ENCODE measurements at regions not wholly inside any gene's neighbourhood (a gene's known extent, or its start where the extent isn't known, plus 50 kb on each side); places are given as distances from the start of the nearest gene placed in this dataset.
"Not testable (repeated sequence)": the region's sequence is repeated elsewhere in the genome, so short reads cannot be mapped to it uniquely, and the experiment has no call there.

DNA sequence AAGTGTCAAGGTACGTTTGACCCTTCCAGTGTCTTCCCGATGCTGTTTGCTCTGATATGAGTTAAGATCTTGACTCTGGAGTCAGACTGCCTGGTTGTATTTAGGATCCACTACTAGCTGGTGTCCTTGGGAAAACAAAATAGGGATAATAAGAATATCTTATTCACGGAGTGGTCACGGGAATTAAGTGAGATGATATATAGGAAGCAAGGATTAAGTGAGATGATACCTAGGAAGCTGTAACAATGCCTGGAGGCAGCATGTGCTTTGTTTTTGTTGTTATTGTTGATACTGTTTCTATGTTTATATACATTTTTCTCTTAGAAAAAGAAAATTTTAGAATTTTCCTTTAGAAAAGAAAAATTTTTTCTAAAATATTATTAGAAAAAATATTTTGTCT is 87.0 kb downstream of the LYZL1 start:
- TF ChIP-seq, protein P1, sequence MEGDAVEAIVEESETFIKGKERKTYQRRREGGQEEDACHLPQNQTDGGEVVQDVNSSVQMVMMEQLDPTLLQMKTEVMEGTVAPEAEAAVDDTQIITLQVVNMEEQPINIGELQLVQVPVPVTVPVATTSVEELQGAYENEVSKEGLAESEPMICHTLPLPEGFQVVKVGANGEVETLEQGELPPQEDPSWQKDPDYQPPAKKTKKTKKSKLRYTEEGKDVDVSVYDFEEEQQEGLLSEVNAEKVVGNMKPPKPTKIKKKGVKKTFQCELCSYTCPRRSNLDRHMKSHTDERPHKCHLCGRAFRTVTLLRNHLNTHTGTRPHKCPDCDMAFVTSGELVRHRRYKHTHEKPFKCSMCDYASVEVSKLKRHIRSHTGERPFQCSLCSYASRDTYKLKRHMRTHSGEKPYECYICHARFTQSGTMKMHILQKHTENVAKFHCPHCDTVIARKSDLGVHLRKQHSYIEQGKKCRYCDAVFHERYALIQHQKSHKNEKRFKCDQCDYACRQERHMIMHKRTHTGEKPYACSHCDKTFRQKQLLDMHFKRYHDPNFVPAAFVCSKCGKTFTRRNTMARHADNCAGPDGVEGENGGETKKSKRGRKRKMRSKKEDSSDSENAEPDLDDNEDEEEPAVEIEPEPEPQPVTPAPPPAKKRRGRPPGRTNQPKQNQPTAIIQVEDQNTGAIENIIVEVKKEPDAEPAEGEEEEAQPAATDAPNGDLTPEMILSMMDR (IDR thresholded peaks at IDR 0.05; ENCODE audit: insufficient read depth, low read length, poor library complexity, severe bottlenecking): no peak
- no peaks in the 10 kb centered on the region for H3K36me3 ChIP-seq (ENCODE audit: control insufficient read depth, insufficient read depth, low read length)
- H3K27me3 ChIP-seq (replicated peaks; ENCODE audit: control insufficient read depth, insufficient read depth, low read length): no peaks in the 10 kb centered on the region
- no peak for DNase-seq (ENCODE audit: extremely low read depth, insufficient read length)
- no peak overlapping the region for H3K4me3 ChIP-seq (replicated peaks; ENCODE audit: low read depth, low read length)

DNA sequence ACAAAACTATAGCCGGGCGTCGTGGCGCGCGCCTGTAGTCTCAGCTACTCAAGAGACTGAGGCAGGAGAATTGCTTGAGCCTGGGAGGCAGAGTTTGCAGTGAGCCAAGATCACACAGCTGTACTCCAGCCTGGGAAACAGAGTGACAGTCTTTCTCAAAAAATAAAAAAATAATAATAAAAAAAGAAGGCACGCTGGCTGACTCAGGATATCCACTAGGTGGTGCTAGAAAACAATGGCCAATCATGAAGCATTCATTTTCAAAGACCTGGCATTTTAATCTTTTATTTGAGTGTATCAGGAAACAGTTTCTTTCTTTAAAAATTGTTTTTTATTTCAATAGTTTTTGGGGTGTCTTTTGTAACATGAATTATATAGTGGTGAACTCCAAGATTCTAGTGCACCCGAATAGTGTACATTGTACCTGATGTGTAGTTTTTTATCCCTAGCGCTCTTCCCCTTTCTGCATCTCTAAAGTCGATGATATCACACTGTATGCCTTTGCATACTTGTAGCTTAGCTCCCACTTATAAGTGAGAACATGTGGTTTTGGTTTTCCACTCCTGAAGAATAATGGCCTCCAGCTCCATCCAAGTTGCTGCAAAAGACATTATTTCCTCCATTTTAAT is 88.6 kb downstream of the LYZL1 start:
- no peaks in the 10 kb centered on the region for H3K36me3 ChIP-seq (ENCODE audit: control insufficient read depth, insufficient read depth, low read length)
- no peak for DNase-seq (ENCODE audit: extremely low read depth, insufficient read length)
- H3K27me3 ChIP-seq (replicated peaks; ENCODE audit: control insufficient read depth, insufficient read depth, low read length): no peaks in the 10 kb centered on the region
- H3K4me3 ChIP-seq (replicated peaks; ENCODE audit: low read depth, low read length): no peak overlapping the region
- TF ChIP-seq, protein P1 (IDR thresholded peaks at IDR 0.05; ENCODE audit: insufficient read depth, low read length, poor library complexity, severe bottlenecking): peak; percentile 77

DNA sequence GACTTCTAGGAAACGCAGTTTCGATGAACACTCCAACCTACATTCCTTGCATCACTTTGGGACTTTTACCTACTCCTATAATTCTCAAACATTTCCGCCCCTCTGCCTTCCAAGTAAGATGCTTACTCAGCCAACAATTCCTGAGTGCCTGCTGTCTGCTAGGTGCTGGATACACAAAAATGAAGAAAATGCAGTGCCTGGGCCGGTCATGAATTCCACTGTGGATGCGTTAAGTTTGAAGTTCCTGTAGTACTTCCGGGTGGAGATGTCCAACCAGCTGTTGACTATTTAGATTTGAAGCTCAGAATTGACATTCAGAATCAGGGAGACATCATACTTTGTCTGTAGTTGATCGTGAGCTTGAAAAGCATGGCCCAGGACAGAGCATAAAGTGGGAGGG is 89.2 kb downstream of the LYZL1 start:
- DNase-seq (ENCODE audit: extremely low read depth, insufficient read length): no peak
- no peak overlapping the region for H3K4me3 ChIP-seq (replicated peaks; ENCODE audit: low read depth, low read length)
- TF ChIP-seq, protein P1 (IDR thresholded peaks at IDR 0.05; ENCODE audit: insufficient read depth, low read length, poor library complexity, severe bottlenecking): no peak

DNA sequence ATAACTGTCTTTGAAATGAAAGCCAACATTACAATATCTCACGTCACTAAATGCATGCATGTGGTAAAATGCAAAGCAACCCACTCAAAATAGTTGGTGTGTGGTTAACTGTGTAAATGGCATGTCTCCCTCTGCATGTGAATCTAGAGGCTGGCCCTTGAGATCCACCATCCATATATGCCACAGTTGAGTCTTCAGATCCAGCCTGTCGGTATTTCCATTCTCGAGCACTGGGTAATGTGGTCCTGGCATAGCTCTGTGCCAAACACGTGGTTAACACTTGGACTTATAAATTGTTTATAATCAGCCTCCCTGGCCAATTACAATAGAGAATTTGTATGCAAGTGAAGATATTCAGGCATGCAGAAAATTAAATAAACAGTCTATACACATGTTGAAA is 90.3 kb downstream of the LYZL1 start:
- TF ChIP-seq, protein P1 (IDR thresholded peaks at IDR 0.05; ENCODE audit: insufficient read depth, low read length, poor library complexity, severe bottlenecking): no peak
- Histone ChIP-seq H3K4me3 (replicated peaks; ENCODE audit: low read depth, low read length) (no peak overlapping the region), H3K27me3 (replicated peaks; ENCODE audit: control insufficient read depth, insufficient read depth, low read length) (no peaks in the 10 kb centered on the region), H3K36me3 (ENCODE audit: control insufficient read depth, insufficient read depth, low read length) (no peaks in the 10 kb centered on the region)
- no peak for DNase-seq (ENCODE audit: extremely low read depth, insufficient read length)

More for the DNA sequence above, 89.2 kb downstream of the LYZL1 start:
- no peaks in the 10 kb centered on the region for H3K27me3 ChIP-seq (replicated peaks; ENCODE audit: control insufficient read depth, insufficient read depth, low read length)
- no peaks in the 10 kb centered on the region for H3K36me3 ChIP-seq (ENCODE audit: control insufficient read depth, insufficient read depth, low read length)

DNA sequence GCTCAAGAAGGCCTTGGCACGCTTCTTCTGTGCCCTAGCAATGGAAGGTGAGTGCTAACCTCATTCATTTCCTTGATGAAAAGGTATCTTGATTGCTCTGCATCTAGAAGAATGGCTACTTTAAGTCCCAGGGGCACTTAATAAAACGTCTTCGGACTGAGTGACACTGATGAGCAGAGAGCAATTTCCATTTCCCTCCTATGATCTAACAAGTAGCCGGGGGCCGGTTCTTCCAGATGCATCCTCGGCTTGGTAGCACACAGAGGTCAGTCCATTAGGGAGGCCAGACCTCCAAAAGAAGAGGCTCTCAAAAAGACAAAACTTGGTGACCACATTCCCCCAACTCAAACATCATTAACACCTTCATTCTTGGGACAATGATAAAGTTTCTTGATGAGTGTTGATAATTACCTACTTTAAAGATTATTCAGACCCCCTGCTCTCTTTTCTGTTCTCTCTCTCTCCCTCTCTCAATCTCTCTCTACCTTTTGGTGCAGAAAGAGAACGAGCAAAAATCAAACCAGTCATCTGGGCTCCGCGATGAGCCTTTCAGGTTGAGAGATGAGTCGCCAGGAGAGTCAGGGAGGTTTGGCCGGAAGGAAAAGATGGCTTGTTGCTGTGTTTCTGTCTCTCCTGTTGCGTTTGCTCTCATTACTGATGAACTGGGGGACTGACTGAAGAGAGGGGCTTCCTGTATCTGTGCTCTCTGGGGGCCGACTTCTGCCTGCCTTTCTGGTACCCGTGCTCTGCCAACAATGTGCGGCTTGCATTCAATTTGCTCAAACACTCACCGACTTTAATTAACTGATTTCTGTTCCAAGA is 91.1 kb downstream of the LYZL1 start:
- not testable (repeated sequence) for DNase-seq (ENCODE audit: extremely low read depth, insufficient read length)

DNA sequence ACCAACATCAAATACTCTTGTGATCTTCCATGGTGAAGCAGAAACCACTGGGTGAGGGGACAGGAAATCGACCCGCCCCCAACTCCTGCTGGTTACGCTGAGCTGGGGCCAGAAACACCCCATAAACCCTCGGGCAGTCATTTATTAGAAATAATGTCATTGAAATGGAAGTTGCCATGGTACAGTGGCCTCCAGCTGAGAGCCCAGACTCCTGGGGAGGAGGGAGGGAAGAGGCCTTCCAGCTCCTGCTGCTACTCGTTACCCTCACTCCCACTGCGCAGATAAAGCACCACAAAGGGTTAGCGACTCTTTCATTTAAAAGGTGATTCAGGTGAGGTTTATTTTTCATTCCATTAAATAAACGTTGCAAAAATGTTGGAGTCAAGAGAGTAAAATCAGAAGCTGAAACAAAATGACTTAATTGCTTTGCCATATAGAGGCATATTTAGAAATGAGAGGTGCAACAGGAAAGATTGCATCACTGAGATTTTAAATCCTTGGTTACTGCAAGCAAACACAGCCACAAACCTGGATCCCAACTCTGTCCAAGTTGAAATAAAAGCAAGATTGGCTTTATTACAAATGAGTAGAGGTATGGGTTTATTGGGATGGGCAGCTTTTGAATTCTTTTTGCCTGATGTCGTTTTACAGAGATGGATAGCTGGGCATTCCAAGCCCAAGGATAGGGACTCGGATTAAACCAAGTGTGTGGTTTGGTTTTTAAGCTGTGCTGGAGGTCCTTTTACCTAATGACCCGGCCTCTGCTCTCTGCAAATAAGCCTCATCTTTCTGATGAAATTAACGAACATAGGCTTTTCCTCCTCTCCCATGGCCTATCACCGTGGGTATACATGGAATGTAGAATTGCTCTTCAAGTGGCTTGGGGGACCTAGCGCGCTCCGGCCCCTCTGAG is 92.0 kb downstream of the LYZL1 start:
- DNase-seq (ENCODE audit: extremely low read depth, insufficient read length); H3K36me3 ChIP-seq (ENCODE audit: control insufficient read depth, insufficient read depth, low read length); H3K27me3 ChIP-seq (replicated peaks; ENCODE audit: control insufficient read depth, insufficient read depth, low read length); H3K4me3 ChIP-seq (replicated peaks; ENCODE audit: low read depth, low read length): not testable (repeated sequence)

More for the DNA sequence above, 91.1 kb downstream of the LYZL1 start:
- not testable (repeated sequence) for H3K4me3 ChIP-seq (replicated peaks; ENCODE audit: low read depth, low read length); H3K36me3 ChIP-seq (ENCODE audit: control insufficient read depth, insufficient read depth, low read length); H3K27me3 ChIP-seq (replicated peaks; ENCODE audit: control insufficient read depth, insufficient read depth, low read length)

Measured in GM06990 (cell line).